ENCODE measurements at regions not wholly inside any gene's neighbourhood (a gene's known extent, or its start where the extent isn't known, plus 50 kb on each side); places are given as distances from the start of the nearest gene placed in this dataset.

GRCh38 chr3:34202975-34203374, 404.5 kb downstream of the PDCD6IP start:
- H3K36me3 ChIP-seq (ENCODE audit: low read length), result no peaks in the 10 kb centered on the region
- TF ChIP-seq CTCF (IDR thresholded peaks at IDR 0.05; ENCODE audit: insufficient read depth, low read length, poor library complexity, severe bottlenecking) (no peak), EZH2phosphoT487 (conservative IDR thresholded peaks at IDR 0.05; ENCODE audit: low read length) (no peak)
- H3K79me2 ChIP-seq (ENCODE audit: insufficient read depth, low read length), result no peaks in the 10 kb centered on the region
- no peaks in the 10 kb centered on the region for H3K9me3 ChIP-seq (ENCODE audit: insufficient read depth, low read length)
- no peak overlapping the region for H3K9ac ChIP-seq (ENCODE audit: low read length)
- no peak overlapping the region for H2AFZ ChIP-seq (ENCODE audit: low read depth, low read length, severe bottlenecking)
- peak overlapping the region; percentile 58 for H3K4me2 ChIP-seq (ENCODE audit: low read depth, low read length, poor library complexity, severe bottlenecking)
- no peaks in the 10 kb centered on the region for H3K27me3 ChIP-seq (ENCODE audit: low read length)
- H3F3A ChIP-seq (ENCODE audit: insufficient read depth), result no peaks in the 10 kb centered on the region
- no peaks in the 10 kb centered on the region for H3K9me2 ChIP-seq (replicated peaks; ENCODE audit: insufficient read depth, low read length)
- no peak overlapping the region for H3K4me3 ChIP-seq (ENCODE audit: insufficient read depth, low read length, poor library complexity, severe bottlenecking)
- H4K20me1 ChIP-seq (ENCODE audit: low read depth, low read length), result no peaks in the 10 kb centered on the region
- H3K27ac ChIP-seq (ENCODE audit: low read depth, low read length), result no peak overlapping the region

GRCh38 chr3:34203386-34203785, 405.0 kb downstream of the PDCD6IP start:
- no peaks in the 10 kb centered on the region for H3K79me2 ChIP-seq (ENCODE audit: insufficient read depth, low read length)
- H3K9me2 ChIP-seq (replicated peaks; ENCODE audit: insufficient read depth, low read length), result no peaks in the 10 kb centered on the region
- TF ChIP-seq EZH2phosphoT487 (conservative IDR thresholded peaks at IDR 0.05; ENCODE audit: low read length) (no peak), CTCF (IDR thresholded peaks at IDR 0.05; ENCODE audit: insufficient read depth, low read length, poor library complexity, severe bottlenecking) (no peak)
- H3K9me3 ChIP-seq (ENCODE audit: insufficient read depth, low read length), result no peaks in the 10 kb centered on the region
- H3K9ac ChIP-seq (ENCODE audit: low read length), result no peak overlapping the region
- no peaks in the 10 kb centered on the region for H3F3A ChIP-seq (ENCODE audit: insufficient read depth)
- no peak overlapping the region for H3K4me3 ChIP-seq (ENCODE audit: insufficient read depth, low read length, poor library complexity, severe bottlenecking)
- no peaks in the 10 kb centered on the region for H3K36me3 ChIP-seq (ENCODE audit: low read length)
- no peak overlapping the region for H3K27ac ChIP-seq (ENCODE audit: low read depth, low read length)
- H3K4me2 ChIP-seq (ENCODE audit: low read depth, low read length, poor library complexity, severe bottlenecking), result no peak overlapping the region
- no peaks in the 10 kb centered on the region for H4K20me1 ChIP-seq (ENCODE audit: low read depth, low read length)
- H2AFZ ChIP-seq (ENCODE audit: low read depth, low read length, severe bottlenecking), result no peak overlapping the region
- H3K27me3 ChIP-seq (ENCODE audit: low read length), result no peaks in the 10 kb centered on the region

GRCh38 chr3:34207002-34207401, 408.6 kb downstream of the PDCD6IP start:
- Histone ChIP-seq H3K9ac (ENCODE audit: low read length) (no peak overlapping the region), H4K20me1 (ENCODE audit: low read depth, low read length) (no peaks in the 10 kb centered on the region), H3K27me3 (ENCODE audit: low read length) (no peaks in the 10 kb centered on the region), H2AFZ (ENCODE audit: low read depth, low read length, severe bottlenecking) (no peak overlapping the region), H3K9me2 (replicated peaks; ENCODE audit: insufficient read depth, low read length) (no peaks in the 10 kb centered on the region), H3K27ac (ENCODE audit: low read depth, low read length) (no peak overlapping the region), H3K9me3 (ENCODE audit: insufficient read depth, low read length) (no peaks in the 10 kb centered on the region), H3K79me2 (ENCODE audit: insufficient read depth, low read length) (no peaks in the 10 kb centered on the region), H3K36me3 (ENCODE audit: low read length) (no peaks in the 10 kb centered on the region), H3K4me2 (ENCODE audit: low read depth, low read length, poor library complexity, severe bottlenecking) (no peak overlapping the region), H3K4me3 (ENCODE audit: insufficient read depth, low read length, poor library complexity, severe bottlenecking) (no peak overlapping the region), H3F3A (ENCODE audit: insufficient read depth) (no peaks in the 10 kb centered on the region)
- no peak for TF ChIP-seq EZH2phosphoT487 (conservative IDR thresholded peaks at IDR 0.05; ENCODE audit: low read length)
- no peak for TF ChIP-seq CTCF (IDR thresholded peaks at IDR 0.05; ENCODE audit: insufficient read depth, low read length, poor library complexity, severe bottlenecking)
